DND-41 (cell line): ENCODE measurements at regions not wholly inside any gene's neighbourhood (a gene's known extent, or its start where the extent isn't known, plus 50 kb on each side); places are given as distances from the start of the nearest gene placed in this dataset.

Source experiments
- EZH2 ChIP-seq: IDR thresholded peaks from 3 replicates; pipeline ENCODE4 v1.6.1; 2012; ENCODE audit warnings: borderline replicate concordance, low read depth, mild to moderate bottlenecking, moderate library complexity, low read length, inconsistent platforms; ENCODE audit not compliant: severe bottlenecking
- TF ChIP-seq, protein P1 (sequence below): IDR thresholded peaks from 2 replicates; pipeline ENCODE4 v1.5.1; 2012; ENCODE audit warnings: borderline replicate concordance, low read length, moderate library complexity, mild to moderate bottlenecking; ENCODE audit not compliant: poor library complexity, severe bottlenecking; ENCODE audit errors: extremely low read depth

DNA sequence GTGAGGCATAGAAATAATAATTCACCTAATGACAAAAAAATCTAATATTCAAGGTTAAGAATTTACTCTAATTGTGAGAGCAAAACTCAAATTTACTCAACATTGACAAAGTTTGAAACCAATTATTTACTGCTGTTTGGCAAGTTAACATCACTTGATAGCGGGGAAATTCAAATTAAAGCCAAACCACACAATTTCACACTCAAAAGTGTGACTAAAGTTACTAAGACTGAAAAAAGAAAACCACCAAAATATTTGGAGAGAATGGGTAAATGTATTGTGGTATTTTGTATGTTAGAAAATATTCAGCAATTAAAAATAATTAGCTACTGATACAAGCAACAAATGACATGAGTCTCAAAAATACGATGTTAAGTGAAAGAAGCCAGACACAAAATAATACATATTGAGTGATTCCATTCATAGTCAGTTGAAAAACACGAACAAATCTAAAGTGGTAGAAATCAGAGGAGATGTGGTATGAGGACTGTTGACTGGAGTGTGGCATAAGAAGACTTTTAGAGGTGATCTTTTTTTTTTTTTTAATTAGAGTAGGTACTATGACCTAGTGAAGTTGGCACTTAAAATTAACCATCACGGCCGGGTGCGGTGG lies 541.4 kb upstream of the ATXN8OS start:
- TF ChIP-seq, protein P1, sequence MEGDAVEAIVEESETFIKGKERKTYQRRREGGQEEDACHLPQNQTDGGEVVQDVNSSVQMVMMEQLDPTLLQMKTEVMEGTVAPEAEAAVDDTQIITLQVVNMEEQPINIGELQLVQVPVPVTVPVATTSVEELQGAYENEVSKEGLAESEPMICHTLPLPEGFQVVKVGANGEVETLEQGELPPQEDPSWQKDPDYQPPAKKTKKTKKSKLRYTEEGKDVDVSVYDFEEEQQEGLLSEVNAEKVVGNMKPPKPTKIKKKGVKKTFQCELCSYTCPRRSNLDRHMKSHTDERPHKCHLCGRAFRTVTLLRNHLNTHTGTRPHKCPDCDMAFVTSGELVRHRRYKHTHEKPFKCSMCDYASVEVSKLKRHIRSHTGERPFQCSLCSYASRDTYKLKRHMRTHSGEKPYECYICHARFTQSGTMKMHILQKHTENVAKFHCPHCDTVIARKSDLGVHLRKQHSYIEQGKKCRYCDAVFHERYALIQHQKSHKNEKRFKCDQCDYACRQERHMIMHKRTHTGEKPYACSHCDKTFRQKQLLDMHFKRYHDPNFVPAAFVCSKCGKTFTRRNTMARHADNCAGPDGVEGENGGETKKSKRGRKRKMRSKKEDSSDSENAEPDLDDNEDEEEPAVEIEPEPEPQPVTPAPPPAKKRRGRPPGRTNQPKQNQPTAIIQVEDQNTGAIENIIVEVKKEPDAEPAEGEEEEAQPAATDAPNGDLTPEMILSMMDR = no peak
- TF ChIP-seq EZH2 = no peak
